ENCODE measurements at regions not wholly inside any gene's neighbourhood (a gene's known extent, or its start where the extent isn't known, plus 50 kb on each side); places are given as distances from the start of the nearest gene placed in this dataset.

GRCh38 chr4:173910891-173911290 lies 372.6 kb downstream of the FBXO8 start:
- TF ChIP-seq CTCF (conservative IDR thresholded peaks at IDR 0.05; ENCODE audit: low read length) (no peak), EZH2phosphoT487 (IDR thresholded peaks at IDR 0.05; ENCODE audit: borderline replicate concordance) (no peak)

Measured in Loucy (cell line).